ENCODE measurements at regions not wholly inside any gene's neighbourhood (a gene's known extent, or its start where the extent isn't known, plus 50 kb on each side); places are given as distances from the start of the nearest gene placed in this dataset.
A peak's percentile ranks its signal among the peaks of the same experiment; 100 is the strongest.
"Not testable (repeated sequence)": the region's sequence is repeated elsewhere in the genome, so short reads cannot be mapped to it uniquely, and the experiment has no call there.

DNA sequence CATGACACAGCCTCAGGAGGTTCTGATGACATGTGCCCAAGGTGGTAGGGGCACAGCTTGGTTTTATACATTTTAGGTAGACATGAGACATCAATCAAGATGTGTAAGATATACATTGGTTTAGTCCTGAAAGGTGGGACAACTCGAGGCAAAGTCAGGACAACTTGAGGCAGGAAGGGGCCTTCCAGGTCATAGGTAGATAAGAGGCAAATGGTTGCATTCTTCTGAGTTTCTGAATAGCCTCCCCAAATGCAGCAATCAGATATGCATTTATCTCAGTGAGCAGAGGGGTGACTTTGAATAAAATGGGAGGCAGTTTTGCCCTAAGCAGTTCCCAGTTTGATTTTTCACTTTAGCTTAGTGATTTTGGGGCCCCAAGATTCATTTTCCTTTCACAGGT is 91.6 kb downstream of the CHCHD4 start:
- TF ChIP-seq, protein P1, sequence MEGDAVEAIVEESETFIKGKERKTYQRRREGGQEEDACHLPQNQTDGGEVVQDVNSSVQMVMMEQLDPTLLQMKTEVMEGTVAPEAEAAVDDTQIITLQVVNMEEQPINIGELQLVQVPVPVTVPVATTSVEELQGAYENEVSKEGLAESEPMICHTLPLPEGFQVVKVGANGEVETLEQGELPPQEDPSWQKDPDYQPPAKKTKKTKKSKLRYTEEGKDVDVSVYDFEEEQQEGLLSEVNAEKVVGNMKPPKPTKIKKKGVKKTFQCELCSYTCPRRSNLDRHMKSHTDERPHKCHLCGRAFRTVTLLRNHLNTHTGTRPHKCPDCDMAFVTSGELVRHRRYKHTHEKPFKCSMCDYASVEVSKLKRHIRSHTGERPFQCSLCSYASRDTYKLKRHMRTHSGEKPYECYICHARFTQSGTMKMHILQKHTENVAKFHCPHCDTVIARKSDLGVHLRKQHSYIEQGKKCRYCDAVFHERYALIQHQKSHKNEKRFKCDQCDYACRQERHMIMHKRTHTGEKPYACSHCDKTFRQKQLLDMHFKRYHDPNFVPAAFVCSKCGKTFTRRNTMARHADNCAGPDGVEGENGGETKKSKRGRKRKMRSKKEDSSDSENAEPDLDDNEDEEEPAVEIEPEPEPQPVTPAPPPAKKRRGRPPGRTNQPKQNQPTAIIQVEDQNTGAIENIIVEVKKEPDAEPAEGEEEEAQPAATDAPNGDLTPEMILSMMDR (IDR thresholded peaks at IDR 0.05; ENCODE audit: borderline replicate concordance, control extremely low read depth, extremely low read depth, insufficient read depth, missing control alignments): no peak
- no peak for DNase-seq (ENCODE audit: low spot score)
- in situ Hi-C loops (cut with MboI; ENCODE audit: low sequenced_read_pairs, unreplicated experiment): no loop called here

DNA sequence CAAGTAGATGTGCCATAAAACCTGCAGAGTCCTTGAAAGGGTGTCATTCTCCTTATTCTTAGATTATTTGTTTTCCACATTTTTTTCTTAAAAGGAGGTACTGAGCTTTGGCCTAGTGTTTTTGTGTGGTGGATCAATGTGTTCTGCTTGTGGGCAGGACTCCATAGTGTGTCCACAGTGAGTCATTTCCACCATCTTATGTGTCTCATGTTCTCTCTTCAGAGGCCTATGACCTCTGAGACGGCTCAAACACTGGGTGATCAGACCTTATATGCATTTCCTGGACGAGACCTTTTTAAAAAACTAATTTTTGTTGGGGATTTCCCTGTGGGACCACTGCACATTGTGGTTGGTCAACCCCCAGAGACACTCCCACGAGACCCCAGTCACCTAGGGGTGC is 93.4 kb downstream of the CHCHD4 start:
- peak; percentile 17 for DNase-seq (ENCODE audit: low spot score)
- TF ChIP-seq, protein P1 (IDR thresholded peaks at IDR 0.05; ENCODE audit: borderline replicate concordance, control extremely low read depth, extremely low read depth, insufficient read depth, missing control alignments): no peak
- in situ Hi-C loops (cut with MboI; ENCODE audit: low sequenced_read_pairs, unreplicated experiment): no loop called here

DNA sequence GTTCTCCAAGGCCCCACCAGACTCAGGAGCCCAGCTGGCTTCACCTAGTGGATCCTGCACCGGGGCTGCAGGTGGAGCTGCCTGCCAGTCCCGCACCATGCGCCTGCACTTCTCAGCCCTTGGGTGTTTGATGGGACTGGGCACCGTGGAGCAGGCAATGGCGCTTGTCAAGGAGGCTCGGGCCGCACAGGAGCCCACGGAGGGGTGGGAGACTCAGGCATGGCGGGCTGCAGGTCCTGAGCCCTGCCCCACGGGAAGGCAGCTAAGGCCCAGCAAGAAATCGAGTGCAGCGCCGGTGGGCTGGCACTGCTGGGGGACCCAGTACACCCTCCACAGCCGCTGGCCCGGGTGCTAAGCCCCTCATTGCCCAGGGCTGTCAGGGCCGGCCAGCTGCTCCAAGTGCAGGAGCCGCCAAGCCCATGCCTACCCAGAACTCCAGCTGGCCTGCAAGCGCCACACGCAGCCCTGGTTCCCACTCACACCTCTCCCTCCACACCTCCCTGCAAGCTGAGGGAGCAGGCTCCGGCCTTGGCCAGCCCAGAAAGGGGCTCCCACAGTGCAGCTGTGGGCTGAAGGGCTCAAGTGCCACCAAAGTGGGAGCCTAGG is 95.2 kb downstream of the CHCHD4 start:
- in situ Hi-C loops (cut with MboI; ENCODE audit: low sequenced_read_pairs, unreplicated experiment); DNase-seq (ENCODE audit: low spot score): not testable (repeated sequence)

DNA sequence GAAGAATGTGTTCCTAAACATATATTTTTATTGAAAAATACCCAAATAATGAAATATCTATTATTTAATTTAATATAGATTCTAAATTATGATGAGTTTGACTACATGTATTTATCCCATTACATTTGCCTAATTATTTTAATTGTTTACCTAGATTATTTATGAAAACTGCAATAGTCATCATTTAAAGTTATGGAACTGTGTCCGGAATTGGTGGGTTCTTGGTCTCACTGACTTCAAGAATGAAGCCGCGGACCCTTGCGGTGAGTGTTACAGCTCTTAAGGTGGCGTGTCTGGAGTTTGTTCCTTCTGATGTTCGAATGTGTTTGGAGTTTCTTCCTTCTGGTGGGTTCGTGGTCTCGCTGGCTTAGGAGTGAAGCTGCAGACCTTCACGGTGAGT is 96.5 kb downstream of the CHCHD4 start:
- in situ Hi-C loops (cut with MboI; ENCODE audit: low sequenced_read_pairs, unreplicated experiment); DNase-seq (ENCODE audit: low spot score): not testable (repeated sequence)

DNA sequence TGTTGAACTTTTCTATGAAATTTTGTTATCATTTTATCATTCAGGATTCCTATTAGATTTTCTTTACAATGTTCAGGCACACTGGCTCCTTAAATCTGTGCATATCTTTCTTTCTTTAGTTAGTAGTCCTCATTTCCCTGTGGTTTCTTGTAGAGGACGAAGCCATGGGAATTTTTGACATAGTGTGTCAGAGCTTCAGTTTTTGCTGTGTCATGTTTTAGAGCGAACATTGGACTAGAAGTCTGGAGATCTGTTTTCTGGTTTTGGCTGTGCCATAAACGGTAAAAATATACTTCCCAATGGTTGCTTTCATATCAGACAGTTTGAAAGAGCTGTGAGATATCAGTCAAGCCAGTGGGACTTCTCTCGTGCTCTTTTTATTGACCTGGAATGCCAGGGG is 105.2 kb downstream of the CHCHD4 start:
- DNase-seq (ENCODE audit: low spot score): no peak
- in situ Hi-C loops (cut with MboI; ENCODE audit: low sequenced_read_pairs, unreplicated experiment): no loop called here
- TF ChIP-seq, protein P1 (IDR thresholded peaks at IDR 0.05; ENCODE audit: borderline replicate concordance, control extremely low read depth, extremely low read depth, insufficient read depth, missing control alignments): no peak

DNA sequence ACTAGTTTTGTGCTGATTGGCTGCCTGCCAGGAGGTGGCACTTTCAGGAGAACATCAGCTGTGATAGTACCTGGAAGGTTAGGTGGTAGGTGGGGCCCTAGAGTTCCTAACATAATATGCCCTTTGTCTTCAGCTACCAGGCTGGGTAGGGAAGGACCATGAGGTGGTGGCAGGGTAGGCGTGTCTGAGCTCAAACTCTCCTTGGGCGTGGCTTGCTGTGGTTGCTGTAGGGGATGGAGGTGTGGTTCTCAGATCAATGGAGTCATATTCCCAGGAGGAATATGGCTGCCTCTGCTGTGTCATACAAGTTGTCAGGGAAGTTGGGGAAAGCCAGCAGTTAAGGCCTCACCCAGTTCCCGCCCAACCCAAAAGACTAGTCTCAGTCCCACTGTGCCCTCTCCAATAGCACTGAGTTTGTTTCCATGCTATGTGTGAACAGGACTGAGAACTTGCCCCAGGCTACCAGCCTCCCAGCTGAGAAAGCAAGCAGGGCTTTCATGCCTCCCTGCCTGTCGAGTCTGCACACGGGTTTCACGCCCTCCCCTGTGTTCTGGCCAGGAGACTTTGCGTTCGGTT is 107.7 kb downstream of the CHCHD4 start:
- TF ChIP-seq, protein P1 (IDR thresholded peaks at IDR 0.05; ENCODE audit: borderline replicate concordance, control extremely low read depth, extremely low read depth, insufficient read depth, missing control alignments): no peak
- in situ Hi-C loops (cut with MboI; ENCODE audit: low sequenced_read_pairs, unreplicated experiment): no loop called here
- DNase-seq (ENCODE audit: low spot score): no peak

DNA sequence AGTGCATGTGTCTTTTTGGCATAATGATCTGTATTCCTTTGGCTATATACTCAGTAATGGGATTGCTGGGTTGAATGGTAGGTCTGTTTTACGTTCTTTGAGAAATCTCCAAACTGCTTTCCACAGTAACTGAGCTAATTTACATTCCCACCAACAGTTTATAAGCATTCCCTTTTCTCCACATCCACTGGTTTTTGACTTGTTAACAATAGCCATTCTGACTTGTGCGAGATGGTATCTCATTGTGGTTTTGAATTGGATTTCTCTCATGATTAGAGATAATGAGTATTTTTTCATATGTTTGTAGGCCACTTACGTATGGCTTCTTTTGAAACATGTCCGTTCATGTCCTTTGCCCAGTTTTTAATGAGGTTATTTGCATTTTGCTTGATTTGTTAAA is 117.7 kb downstream of the CHCHD4 start:
- DNase-seq (ENCODE audit: low spot score): no peak
- in situ Hi-C loops (cut with MboI; ENCODE audit: low sequenced_read_pairs, unreplicated experiment): no loop called here
- TF ChIP-seq, protein P1 (IDR thresholded peaks at IDR 0.05; ENCODE audit: borderline replicate concordance, control extremely low read depth, extremely low read depth, insufficient read depth, missing control alignments): no peak

DNA sequence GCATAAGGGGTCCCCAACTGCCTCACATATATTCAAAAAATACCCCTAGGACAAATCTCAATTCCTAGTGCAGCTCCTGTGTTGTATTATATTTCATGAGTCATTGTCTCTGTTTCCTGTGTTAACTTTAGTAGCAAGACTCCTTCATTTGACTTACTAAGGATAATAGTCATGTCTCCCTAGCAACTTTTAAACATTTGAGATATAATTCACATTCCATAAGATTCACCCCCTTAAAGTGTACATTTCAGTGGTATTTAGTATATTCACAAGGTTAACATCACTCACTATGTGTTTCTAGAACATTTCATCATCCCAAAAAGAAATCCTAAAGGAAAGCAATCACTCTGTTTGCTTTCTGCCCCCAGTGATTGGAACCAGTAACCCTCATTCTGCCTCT is 121.3 kb upstream of the WNT7A start:
- TF ChIP-seq, protein P1 (IDR thresholded peaks at IDR 0.05; ENCODE audit: borderline replicate concordance, control extremely low read depth, extremely low read depth, insufficient read depth, missing control alignments): no peak
- in situ Hi-C loops (cut with MboI; ENCODE audit: low sequenced_read_pairs, unreplicated experiment): no loop called here
- no peak for DNase-seq (ENCODE audit: low spot score)
